HK-2 (cell line): ENCODE measurements at regions not wholly inside any gene's neighbourhood (a gene's known extent, or its start where the extent isn't known, plus 50 kb on each side); places are given as distances from the start of the nearest gene placed in this dataset.

Experiments used
- DNase-seq: peaks from one replicate; pipeline ENCODE4 v3.0.0-alpha.2; 2018; ENCODE audit not compliant: unreplicated experiment

- DNase-seq: no peak
Observed at GRCh38 chr6:142561511-142562265, 259.9 kb downstream of the ADGRG6 start.

- no peak for DNase-seq
Observed at GRCh38 chr6:142562865-142563264, 261.1 kb downstream of the ADGRG6 start.

- DNase-seq: peak; percentile 61
Observed at GRCh38 chr6:142566628-142567396, 265.0 kb downstream of the ADGRG6 start.

GRCh38 chr6:142567461-142567860 is 265.7 kb downstream of the ADGRG6 start:
- no peak for DNase-seq

GRCh38 chr6:142568857-142569597 is 267.2 kb downstream of the ADGRG6 start:
- no peak for DNase-seq

- DNase-seq: no peak
Observed at GRCh38 chr6:142569676-142570075, 267.9 kb downstream of the ADGRG6 start.

- peak; percentile 32 for DNase-seq
Observed at GRCh38 chr6:142570221-142570671, 268.4 kb downstream of the ADGRG6 start.

- DNase-seq: no peak
Observed at GRCh38 chr6:142592876-142593275, 291.1 kb downstream of the ADGRG6 start.

- no peak for DNase-seq
Observed at GRCh38 chr6:142597836-142598235, 296.0 kb downstream of the ADGRG6 start.

- no peak for DNase-seq
Observed at GRCh38 chr6:142601427-142601826, 299.6 kb downstream of the ADGRG6 start.

- no peak for DNase-seq
Observed at GRCh38 chr6:142602972-142603371, 301.2 kb downstream of the ADGRG6 start.

GRCh38 chr6:142605922-142606485 is 304.2 kb downstream of the ADGRG6 start:
- no peak for DNase-seq

GRCh38 chr6:142612956-142613355 is 311.1 kb downstream of the ADGRG6 start:
- no peak for DNase-seq

GRCh38 chr6:142613981-142614380 is 312.2 kb downstream of the ADGRG6 start:
- DNase-seq: no peak

GRCh38 chr6:142617158-142617557 is 315.4 kb downstream of the ADGRG6 start:
- no peak for DNase-seq

GRCh38 chr6:142621822-142622221 is 320.0 kb downstream of the ADGRG6 start:
- no peak for DNase-seq

- no peak for DNase-seq
Observed at GRCh38 chr6:142624978-142625715, 319.8 kb downstream of the HIVEP2 start.

- DNase-seq: no peak
Observed at GRCh38 chr6:142627474-142627873, 317.5 kb downstream of the HIVEP2 start.

GRCh38 chr6:142631517-142632385 is 313.2 kb downstream of the HIVEP2 start:
- no peak for DNase-seq

GRCh38 chr6:142633317-142633716 is 311.7 kb downstream of the HIVEP2 start:
- no peak for DNase-seq
